CD4-positive, alpha-beta T cell treated with Interleukin-15 for 1 hour (primary cell): ENCODE measurements at regions not wholly inside any gene's neighbourhood (a gene's known extent, or its start where the extent isn't known, plus 50 kb on each side); places are given as distances from the start of the nearest gene placed in this dataset.

Experiments used
- DNase-seq: peaks from one replicate; pipeline ENCODE4 v3.0.0-alpha.2; 2020

DNA sequence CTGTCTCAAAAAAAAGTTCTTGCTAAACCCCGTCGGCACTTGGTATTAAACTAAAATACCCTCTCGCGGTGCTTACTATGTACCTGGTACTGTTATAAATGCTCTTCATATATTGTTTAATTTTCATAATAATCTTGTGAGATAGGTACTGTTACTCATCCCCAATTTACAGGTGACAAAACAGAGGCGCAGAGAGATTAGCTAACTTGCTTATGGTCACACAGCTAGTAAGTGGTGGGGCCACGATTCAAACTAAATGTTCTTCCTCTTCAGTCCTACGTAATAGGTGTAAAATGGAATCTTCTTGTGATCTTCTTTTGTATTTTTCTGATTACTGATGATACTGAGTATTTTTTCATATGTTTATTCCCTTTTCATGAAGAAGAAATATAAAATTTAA is 51.3 kb downstream of the TET3 start:
- no peak for DNase-seq

DNA sequence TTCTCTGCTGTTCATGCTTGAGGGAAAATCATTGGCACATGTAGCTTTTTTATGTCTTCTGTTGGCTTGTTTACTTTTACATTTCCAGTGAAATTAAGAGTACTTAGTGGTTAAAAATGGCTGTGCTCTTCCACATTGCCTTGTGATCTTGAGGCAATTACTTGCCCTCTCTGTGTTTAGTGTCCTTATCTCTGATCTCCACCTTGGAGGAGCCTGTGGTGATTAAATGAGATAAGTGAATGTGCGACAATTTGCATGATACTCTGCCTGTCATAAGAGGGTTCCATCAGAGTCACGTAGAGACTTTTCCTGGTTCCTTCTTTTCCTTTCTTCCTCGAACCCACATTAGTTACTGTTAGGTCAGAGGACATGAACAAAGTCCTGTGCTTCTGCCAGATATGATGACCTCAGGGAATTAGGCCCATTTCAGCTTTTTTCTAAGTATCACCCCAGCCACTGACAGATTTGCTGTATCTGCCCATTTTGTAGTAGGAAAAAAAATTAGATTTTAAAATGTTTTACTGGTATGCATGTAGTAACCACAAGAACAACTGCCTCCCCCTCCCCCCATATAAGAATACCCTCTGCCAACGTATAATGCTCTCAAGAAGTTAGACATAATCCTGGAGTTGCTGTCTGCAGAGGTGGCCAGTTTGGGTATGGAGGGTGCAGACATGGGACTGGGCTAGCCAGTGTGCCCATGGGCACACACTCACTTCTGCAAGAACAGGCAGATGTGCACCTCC is 51.9 kb downstream of the TET3 start:
- DNase-seq, result no peak

DNA sequence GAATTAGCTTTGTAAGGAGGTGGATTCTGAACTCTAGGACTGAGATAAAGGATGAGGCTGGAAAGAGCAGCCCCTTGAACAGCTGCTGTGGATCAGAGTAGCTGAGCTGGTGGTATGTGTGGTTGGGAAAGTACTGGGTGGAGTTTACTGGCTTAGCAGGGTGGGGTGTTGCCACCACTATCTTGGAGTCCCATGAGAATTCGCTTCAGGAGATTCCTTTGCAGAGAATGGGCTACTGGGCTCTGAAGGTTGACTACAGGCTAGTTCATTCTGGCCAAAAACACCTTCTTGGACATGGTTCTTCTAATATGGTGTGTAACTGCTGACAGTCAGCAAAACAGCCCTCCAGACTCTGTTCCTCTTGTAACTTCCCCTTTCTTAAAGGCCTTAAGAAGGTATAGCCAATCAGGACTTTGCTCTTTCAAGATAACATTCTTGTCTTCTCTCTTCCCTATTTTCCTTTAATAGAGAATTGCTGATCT is 52.7 kb downstream of the TET3 start:
- no peak for DNase-seq

DNA sequence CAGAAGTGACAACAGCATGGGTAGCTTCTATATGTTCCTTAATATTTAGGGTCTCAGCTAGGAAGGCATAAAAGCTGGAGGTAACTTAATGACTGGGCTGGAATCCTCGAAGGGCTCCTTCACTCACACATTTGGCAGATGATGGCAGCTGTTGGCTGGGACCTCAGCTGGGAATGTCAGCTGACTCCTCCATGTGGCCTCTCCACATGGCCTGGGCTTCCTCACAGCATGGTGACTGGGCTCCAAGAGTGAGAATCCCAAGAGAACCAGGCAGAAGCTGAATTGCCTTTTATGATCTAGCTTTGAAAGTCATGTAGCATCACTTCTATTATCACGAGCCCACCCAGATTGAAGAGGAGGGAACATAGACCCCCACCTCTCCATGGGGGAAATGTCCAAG is 54.9 kb downstream of the TET3 start:
- DNase-seq, result no peak

DNA sequence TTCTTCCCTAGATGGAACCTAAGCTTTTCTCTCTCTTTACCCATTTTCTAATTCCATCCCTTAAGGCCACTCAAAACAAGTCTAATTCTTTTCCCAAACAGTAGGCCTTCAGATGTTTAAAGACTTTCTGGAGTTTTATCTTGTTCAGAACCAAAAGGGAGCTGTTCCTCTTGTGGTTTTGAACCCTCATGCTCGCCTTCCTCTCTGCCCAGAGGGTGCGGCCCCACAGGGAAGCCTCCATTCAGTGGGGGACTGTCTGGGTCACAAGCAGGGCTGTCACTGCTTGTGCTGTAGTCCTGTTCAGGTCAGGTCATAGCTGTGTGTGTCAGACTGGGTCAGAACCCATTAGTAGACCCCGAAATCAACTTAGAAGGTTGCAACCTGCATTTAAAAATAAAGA is 56.5 kb downstream of the TET3 start:
- DNase-seq, result no peak

- no peak for DNase-seq
Measured at GRCh38 chr2:74041726-74042125, 57.0 kb downstream of the TET3 start.

GRCh38 chr2:74042606-74043005 is 57.9 kb downstream of the TET3 start:
- no peak for DNase-seq

- DNase-seq, result no peak
Measured at GRCh38 chr2:74043345-74044329, 58.9 kb downstream of the TET3 start.

GRCh38 chr2:74044999-74045398 is 60.3 kb downstream of the TET3 start:
- no peak for DNase-seq

DNA sequence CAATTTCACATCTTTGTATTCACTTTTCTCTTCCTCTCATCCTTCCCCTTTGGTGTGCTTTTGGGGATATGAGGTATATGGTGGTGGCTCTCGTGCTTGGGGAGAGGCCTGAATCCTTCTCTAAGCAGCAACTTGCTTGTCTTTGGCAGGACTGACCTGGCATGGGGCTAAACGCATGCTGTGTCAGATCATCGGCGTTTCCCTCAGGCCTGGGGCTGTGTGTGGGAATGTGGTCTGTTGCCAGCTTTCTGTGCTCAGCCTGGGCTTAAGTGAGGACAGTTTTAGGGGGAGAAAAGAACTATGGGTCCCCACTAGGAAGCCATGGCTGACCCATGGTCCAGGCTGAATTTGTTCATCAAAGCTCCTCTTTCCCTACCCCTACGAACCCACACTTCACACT is 60.7 kb downstream of the TET3 start:
- DNase-seq, result no peak

GRCh38 chr2:74046441-74046840 is 61.7 kb downstream of the TET3 start:
- no peak for DNase-seq

- DNase-seq, result no peak
Measured at GRCh38 chr2:74047152-74047551, 62.4 kb downstream of the TET3 start.

DNA sequence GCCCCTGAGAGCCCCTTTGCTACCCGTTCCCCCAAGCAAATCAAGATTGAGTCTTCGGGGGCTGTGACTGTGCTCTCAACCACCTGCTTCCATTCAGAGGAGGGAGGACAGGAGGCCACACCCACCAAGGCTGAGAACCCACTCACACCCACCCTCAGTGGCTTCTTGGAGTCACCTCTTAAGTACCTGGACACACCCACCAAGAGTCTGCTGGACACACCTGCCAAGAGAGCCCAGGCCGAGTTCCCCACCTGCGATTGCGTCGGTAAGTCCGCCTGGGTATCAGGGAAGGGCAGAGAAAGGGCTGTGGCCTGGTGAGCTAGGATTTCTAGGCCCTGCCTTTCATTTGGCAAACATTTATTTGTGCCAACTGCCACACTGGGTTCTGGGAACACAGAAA is 63.4 kb downstream of the TET3 start:
- DNase-seq, result no peak

GRCh38 chr2:74048843-74049519 is 64.3 kb downstream of the TET3 start:
- DNase-seq, result no peak

DNA sequence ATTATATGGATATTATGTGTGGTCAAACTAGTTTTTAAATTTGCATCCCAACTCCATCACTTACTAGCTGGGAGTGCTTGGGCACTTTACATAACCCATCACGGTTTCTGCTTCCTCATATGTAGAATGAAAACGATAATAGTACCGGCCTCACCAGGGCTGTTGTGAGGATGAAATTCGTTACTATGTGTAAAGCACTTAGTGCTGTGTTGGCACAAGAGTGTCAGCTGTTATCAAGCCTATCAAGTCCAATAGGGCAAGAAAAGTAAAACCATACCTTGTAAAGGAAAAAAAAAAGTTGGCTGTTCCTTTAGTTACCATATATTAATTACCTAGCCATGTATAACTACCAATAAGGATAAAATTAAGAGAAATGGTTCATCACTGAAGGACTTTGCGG is 65.4 kb downstream of the TET3 start:
- DNase-seq, result no peak

DNA sequence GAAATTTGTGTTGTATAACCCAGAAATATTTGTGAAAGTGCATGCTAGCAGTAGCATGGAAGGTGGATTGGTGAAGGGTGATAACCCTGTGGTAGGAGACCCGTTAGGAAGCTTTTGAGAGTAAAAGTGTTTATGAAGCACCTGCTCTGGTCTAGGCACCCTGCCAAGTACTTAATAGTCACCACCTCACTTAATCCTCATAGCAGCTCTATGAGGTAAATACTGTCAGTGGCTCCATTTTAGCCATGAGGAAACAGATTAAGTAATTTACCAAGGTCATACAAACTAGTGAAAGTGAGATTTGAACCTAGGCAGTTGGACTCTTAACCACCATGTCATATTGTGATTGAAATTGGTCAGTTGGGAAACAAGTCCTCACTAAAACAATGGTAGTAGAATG is 66.8 kb downstream of the TET3 start:
- DNase-seq, result no peak

DNA sequence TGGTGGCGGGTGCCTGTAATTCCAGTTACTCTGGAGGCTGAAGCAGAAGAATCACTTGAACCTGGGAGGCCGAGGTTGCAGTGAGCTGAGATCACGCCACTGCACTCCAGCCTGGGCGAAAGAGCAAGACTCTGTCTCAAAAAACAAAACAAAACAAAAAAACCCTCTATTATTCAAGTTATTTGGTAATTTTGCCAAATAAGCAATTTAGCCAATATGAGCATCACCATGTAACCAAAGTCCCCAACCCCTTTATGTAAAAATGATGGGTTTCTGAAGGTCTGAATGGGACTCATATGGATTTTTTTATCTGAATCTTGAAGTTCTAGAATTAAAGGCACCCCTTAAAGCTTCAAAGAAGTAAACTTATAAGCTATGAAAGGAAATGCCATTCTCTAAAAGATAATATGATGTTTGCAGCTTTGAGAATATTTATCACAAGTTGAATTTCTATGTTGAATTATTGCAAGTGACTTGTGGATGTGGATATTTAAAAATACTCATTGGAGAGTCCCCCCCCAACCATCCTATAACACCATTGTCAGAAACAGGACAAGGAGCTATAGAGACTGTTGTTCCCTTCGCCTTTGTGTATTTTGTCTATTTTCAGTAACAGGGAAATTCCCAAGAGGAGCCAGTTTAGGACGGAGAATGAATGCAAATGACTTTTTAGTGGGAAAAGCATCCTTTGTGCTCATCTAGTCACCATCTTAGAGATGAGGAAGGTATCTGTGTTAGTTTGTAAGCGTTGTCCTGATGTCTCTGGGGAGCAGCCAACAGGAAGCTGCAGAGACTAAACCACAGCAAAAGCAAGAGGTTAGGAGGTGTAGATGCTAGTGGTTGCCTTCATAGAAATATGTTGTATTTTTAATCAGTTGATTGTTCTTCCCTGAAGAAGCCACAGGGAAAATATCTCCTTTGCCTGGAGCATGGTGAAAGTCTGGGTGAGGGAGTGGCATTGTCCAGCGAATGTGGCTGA is 68.3 kb downstream of the TET3 start:
- peak; percentile 25 for DNase-seq

GRCh38 chr2:74053959-74054715 is 69.4 kb downstream of the TET3 start:
- no peak for DNase-seq

DNA sequence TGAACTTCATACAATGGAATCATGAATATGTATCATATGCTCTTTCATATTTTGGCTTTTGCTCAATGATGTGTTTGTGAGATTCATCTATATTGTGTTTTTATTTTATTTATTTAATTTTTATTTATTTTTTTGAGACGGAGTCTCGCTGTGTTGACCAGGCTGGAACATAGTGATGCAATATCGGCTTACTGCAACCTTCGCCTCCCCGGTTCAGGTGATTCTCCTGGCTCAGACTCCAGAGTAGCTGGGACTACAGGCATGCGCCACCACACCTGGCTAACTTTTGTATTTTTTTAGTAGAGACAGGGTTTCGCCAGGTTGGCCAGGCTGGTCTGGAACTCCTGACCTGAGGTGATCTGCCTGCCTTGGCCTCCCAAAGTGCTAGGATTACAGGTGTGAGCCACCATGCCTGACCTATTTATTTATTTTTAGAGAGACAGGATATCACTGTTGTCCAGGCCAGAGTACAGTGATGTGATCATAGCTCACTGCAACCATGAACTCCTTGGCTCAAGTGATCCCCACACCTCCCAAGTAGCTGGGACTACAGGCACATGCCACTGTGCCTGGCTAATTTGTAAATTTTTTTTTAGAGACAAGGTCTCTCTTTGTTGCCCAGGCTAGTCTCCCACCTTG is 74.5 kb downstream of the TET3 start:
- no peak for DNase-seq

GRCh38 chr2:74063486-74063885 is 78.8 kb downstream of the TET3 start:
- DNase-seq, result no peak

DNA sequence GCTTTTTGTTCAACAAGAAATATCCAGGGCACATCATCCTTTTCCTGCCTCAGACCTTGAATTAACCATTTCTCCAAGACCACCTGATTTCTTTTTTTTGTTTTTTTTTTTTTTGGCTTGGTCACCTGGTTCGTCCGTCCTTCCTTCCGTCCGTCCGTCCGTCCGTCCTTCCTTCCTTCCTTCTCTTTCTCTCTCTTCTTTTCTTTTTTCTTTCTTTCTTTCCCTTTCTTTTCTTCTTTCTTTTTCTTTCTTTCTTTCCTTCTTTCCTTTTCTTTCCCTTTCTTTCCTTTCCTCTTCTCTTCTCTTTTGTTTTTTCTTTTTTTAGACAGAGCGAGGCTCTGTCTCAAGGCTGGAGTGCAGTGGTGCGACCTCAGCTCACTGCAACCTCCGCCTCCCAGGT is 80.7 kb downstream of the TET3 start:
- DNase-seq, result no peak
